Stimulated activated CD4-positive, alpha-beta T cell treated with anti-CD3 and anti-CD28 coated beads, Interleukin-4, amount 100 ng/mL, for 1 hour (primary cell): ENCODE measurements at regions not wholly inside any gene's neighbourhood (a gene's known extent, or its start where the extent isn't known, plus 50 kb on each side); places are given as distances from the start of the nearest gene placed in this dataset.
"Not testable (repeated sequence)": the region's sequence is repeated elsewhere in the genome, so short reads cannot be mapped to it uniquely, and the experiment has no call there.

Experiments used
- DNase-seq: peaks from one replicate; pipeline ENCODE4 v3.0.0-alpha.2; 2020

GRCh38 chr21:17676930-17677329 is 64.2 kb upstream of the BTG3 start:
- DNase-seq = not testable (repeated sequence)

- no peak for DNase-seq
Measured at GRCh38 chr21:17674106-17674505, 61.4 kb upstream of the BTG3 start.

- no peak for DNase-seq
Measured at GRCh38 chr21:17673261-17674020, 60.7 kb upstream of the BTG3 start.

- no peak for DNase-seq
Measured at GRCh38 chr21:17671733-17672132, 59.0 kb upstream of the BTG3 start.

- DNase-seq = no peak
Measured at GRCh38 chr21:17668479-17669140, 55.9 kb upstream of the BTG3 start.

GRCh38 chr21:17667256-17667655 is 54.6 kb upstream of the BTG3 start:
- DNase-seq = no peak
